ENCODE measurements at regions not wholly inside any gene's neighbourhood (a gene's known extent, or its start where the extent isn't known, plus 50 kb on each side); places are given as distances from the start of the nearest gene placed in this dataset.

GRCh38 chr9:129275626-129276247, 97.7 kb upstream of the IER5L start:
- DNase-seq, result no peak

GRCh38 chr9:129273941-129274684, 96.1 kb upstream of the IER5L start:
- DNase-seq, result no peak

- DNase-seq, result no peak
These were observed 95.3 kb upstream of the IER5L start for GRCh38 chr9:129273136-129273895.

- no peak for DNase-seq
These were observed 94.4 kb upstream of the IER5L start for GRCh38 chr9:129272348-129273025.

- DNase-seq, result no peak
These were observed 92.9 kb upstream of the IER5L start for GRCh38 chr9:129270903-129271431.

GRCh38 chr9:129270205-129270604, 92.1 kb upstream of the IER5L start:
- DNase-seq, result no peak

GRCh38 chr9:129267141-129267540, 89.1 kb upstream of the IER5L start:
- DNase-seq, result no peak

- DNase-seq, result no peak
These were observed 88.5 kb upstream of the IER5L start for GRCh38 chr9:129266536-129266935.

GRCh38 chr9:129264388-129264787, 86.3 kb upstream of the IER5L start:
- DNase-seq, result no peak

GRCh38 chr9:129263836-129264235, 85.8 kb upstream of the IER5L start:
- no peak for DNase-seq

GRCh38 chr9:129262261-129262660, 84.2 kb upstream of the IER5L start:
- DNase-seq, result no peak

- no peak for DNase-seq
These were observed 81.3 kb upstream of the IER5L start for GRCh38 chr9:129259375-129259774.

- DNase-seq, result no peak
These were observed 80.8 kb upstream of the IER5L start for GRCh38 chr9:129258823-129259301.

GRCh38 chr9:129258124-129258822, 80.2 kb upstream of the IER5L start:
- peak in 1 of 2 experiments; percentile 51 for DNase-seq

GRCh38 chr9:129256959-129257713, 79.1 kb upstream of the IER5L start:
- no peak for DNase-seq

- no peak for DNase-seq
These were observed 76.7 kb upstream of the IER5L start for GRCh38 chr9:129254566-129255287.

- no peak for DNase-seq
These were observed 75.8 kb upstream of the IER5L start for GRCh38 chr9:129253803-129254381.

GRCh38 chr9:129252937-129253802, 75.1 kb upstream of the IER5L start:
- no peak for DNase-seq

- no peak for DNase-seq
These were observed 72.7 kb upstream of the IER5L start for GRCh38 chr9:129250786-129251185.

Measured in SHP77 (cell line).